ENCODE measurements at regions not wholly inside any gene's neighbourhood (a gene's known extent, or its start where the extent isn't known, plus 50 kb on each side); places are given as distances from the start of the nearest gene placed in this dataset.

GRCh38 chr4:79467246-79467932 is 59.4 kb upstream of the GK2 start:
- TF ChIP-seq CTCF (IDR thresholded peaks at IDR 0.05; ENCODE audit: insufficient read depth, low read depth, low read length) (no peak), EZH2 (IDR thresholded peaks at IDR 0.05; ENCODE audit: insufficient read depth, low read length) (no peak)

Measured in astrocyte (in vitro differentiated cells and primary cell).